Epithelial cell of esophagus (primary cell): ENCODE measurements at regions not wholly inside any gene's neighbourhood (a gene's known extent, or its start where the extent isn't known, plus 50 kb on each side); places are given as distances from the start of the nearest gene placed in this dataset.

Experiments
- DNase-seq: peaks from one replicate; pipeline ENCODE4 v3.0.0; 2010; ENCODE audit warnings: low read depth
- H3K4me3 ChIP-seq: 2 replicates; pipeline ENCODE4 v1.5.1; 2011; ENCODE audit warnings: mild to moderate bottlenecking, low read length, control low read depth
- CTCF ChIP-seq: IDR thresholded peaks from 2 replicates; pipeline ENCODE4 v1.5.1; 2011; ENCODE audit warnings: low read depth, mild to moderate bottlenecking, low read length, control low read depth, inconsistent platforms; ENCODE audit not compliant: insufficient read depth; ENCODE audit errors: missing control alignments

GRCh38 chr5:51275428-51275827 is 107.8 kb upstream of the ISL1 start:
- no peak for DNase-seq
- H3K4me3 ChIP-seq, result no peak overlapping the region
- no peak for TF ChIP-seq CTCF

GRCh38 chr5:51276250-51276649 is 107.0 kb upstream of the ISL1 start:
- no peak overlapping the region for H3K4me3 ChIP-seq
- TF ChIP-seq CTCF, result no peak
- no peak for DNase-seq

GRCh38 chr5:51278539-51278938 is 104.7 kb upstream of the ISL1 start:
- H3K4me3 ChIP-seq, result no peak overlapping the region
- no peak for TF ChIP-seq CTCF
- no peak for DNase-seq

GRCh38 chr5:51279983-51280706 is 103.1 kb upstream of the ISL1 start:
- TF ChIP-seq CTCF, result no peak
- DNase-seq, result peak; percentile 8
- H3K4me3 ChIP-seq, result no peak overlapping the region

GRCh38 chr5:51286046-51286445 is 97.2 kb upstream of the ISL1 start:
- no peak overlapping the region for H3K4me3 ChIP-seq
- TF ChIP-seq CTCF, result no peak
- DNase-seq, result no peak

- no peak overlapping the region for H3K4me3 ChIP-seq
- DNase-seq, result no peak
- no peak for TF ChIP-seq CTCF
Measured at GRCh38 chr5:51302343-51302742, 80.9 kb upstream of the ISL1 start.

GRCh38 chr5:51326844-51327243 is 56.4 kb upstream of the ISL1 start:
- no peak for TF ChIP-seq CTCF
- peak; percentile 28 for DNase-seq
- H3K4me3 ChIP-seq, result no peak overlapping the region
